Stimulated activated CD8-positive, alpha-beta memory T cell treated with anti-CD3 and anti-CD28 coated beads, Interleukin-12 subunit alpha, Interleukin-12 subunit beta, amount 100 ng/mL, for 24 hours (primary cell): ENCODE measurements at regions not wholly inside any gene's neighbourhood (a gene's known extent, or its start where the extent isn't known, plus 50 kb on each side); places are given as distances from the start of the nearest gene placed in this dataset.
"Not testable (repeated sequence)": the region's sequence is repeated elsewhere in the genome, so short reads cannot be mapped to it uniquely, and the experiment has no call there.

Experiments
- DNase-seq: peaks from one replicate; pipeline ENCODE4 v3.0.0-alpha.2; 2020; ENCODE audit errors: extremely low read depth

DNA sequence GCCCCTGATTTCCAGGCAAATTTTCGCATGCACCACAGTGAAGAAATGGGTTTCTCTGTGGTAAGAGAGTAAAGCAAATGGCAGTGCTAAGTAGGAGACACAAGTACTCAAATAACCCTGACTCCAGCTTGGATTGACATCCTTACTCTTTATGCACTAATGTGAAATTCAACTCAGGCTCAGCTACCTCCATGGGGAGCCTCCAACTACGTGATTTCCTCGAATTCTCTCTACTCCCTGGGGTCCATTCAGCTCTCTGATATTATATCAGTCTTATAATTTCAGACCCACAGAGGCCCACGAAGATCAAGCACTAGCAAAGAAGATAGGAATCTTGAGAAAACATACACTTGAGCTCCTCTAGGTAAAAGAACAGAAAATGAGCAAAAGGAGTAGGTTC, 407.6 kb upstream of the CCDC54 start:
- DNase-seq = no peak

- DNase-seq = no peak
Observed at GRCh38 chr3:106981392-106981791, 395.8 kb upstream of the CCDC54 start.

GRCh38 chr3:106985721-106986120, 391.5 kb upstream of the CCDC54 start:
- DNase-seq = no peak

DNA sequence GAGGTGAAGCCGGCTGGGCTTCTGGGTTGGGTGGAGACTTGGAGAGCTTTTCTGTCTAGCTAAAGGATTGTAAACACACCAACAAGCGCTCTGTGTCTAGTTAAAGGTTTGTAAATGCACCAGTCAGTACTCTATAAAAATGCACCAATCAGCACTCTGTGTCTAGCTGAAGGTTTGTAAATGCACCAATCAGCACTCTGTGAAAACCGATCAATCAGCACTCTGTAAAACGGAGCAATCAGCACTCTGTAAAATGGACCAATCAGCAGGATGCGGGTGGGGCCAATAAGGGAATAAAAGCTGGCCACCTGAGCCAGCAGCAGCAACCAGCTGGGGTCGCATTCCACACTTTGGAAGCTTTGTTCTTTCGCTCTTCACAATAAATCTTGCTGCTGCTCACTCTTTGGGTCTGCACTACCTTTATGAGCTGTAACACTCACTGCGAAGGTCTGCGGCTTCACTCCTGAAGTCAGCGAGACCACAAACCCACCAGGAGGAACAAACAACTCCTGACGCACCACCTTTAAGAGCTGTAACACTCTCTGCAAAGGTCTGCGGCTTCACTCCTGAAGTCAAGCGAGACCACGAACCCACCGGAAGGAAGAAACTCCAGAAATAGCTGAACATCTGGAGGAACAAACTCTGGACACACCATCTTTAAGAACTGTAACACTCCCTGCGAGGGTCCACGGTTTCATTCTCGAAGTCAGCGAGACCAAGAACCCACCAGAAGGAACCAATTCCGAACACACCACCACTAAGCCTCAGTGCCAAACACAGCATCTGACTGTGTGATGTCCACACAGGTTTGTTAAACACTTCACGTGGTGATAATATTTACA, 378.2 kb upstream of the CCDC54 start:
- DNase-seq = not testable (repeated sequence)

- no peak for DNase-seq
Observed at GRCh38 chr3:107001635-107002034, 375.6 kb upstream of the CCDC54 start.

DNA sequence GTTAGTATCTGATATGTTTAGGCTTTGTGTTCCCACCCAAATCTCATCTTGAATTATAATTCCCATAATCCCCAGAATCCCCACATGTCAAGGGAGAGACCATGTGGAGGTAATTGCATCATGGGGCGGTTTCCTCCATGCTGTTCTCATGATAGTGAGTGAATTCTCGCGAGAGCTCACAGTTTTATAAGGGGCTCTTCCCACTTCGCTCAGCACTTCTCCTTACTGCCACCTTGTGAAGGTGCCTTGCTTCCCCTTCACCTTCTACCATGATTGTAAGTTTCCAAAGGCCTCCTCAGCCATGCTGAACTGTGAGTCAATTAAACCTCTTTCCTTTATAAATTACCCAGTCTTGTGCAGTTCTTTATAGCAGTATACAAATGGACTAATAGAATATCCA, 371.9 kb upstream of the CCDC54 start:
- not testable (repeated sequence) for DNase-seq

GRCh38 chr3:107008213-107008612, 369.0 kb upstream of the CCDC54 start:
- DNase-seq = no peak

- DNase-seq = no peak
Observed at GRCh38 chr3:107013641-107014040, 363.6 kb upstream of the CCDC54 start.

DNA sequence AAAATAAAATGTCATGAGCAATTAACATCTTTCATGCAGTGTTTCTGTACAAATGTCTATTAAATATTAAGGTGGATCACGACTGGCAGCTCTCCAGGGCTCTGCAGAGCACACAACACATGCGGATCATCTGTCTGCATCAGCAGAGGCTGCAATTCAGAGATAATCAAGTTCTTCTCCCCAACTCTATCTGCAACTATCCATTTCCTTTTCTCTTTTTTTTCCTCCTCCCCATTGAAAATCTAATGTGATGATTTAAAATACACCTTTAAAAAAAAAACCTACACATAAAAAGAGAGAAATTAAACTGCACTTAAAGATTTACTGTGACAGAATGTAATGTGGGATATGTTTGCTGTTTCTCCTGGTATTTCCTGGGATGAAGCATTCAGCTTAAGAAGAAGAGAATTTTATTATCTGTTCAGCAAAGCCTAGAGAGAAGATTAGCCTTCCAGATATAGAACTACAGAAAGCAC, 352.6 kb upstream of the CCDC54 start:
- DNase-seq = no peak

GRCh38 chr3:107025961-107026360, 351.3 kb upstream of the CCDC54 start:
- DNase-seq = no peak

DNA sequence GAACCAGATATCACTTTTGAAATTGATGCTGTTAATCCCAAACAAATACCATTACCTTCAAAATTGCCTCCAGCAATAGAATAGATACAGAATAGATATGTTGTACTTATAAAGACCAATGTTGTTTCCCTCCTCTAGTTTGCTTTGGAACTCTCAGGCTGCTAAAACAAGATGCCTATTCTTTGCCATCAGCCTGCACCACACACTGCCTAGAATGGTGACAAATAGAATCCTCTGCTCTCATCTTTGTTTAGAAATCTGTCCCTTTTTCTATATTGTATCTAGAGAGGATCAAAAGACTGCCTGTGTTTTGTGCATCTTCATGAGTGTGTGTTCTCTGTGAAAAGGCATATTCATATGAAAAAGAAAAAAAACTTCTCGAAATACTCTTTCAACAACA, 349.2 kb upstream of the CCDC54 start:
- DNase-seq = no peak

- DNase-seq = no peak
Observed at GRCh38 chr3:107028626-107029025, 348.6 kb upstream of the CCDC54 start.

DNA sequence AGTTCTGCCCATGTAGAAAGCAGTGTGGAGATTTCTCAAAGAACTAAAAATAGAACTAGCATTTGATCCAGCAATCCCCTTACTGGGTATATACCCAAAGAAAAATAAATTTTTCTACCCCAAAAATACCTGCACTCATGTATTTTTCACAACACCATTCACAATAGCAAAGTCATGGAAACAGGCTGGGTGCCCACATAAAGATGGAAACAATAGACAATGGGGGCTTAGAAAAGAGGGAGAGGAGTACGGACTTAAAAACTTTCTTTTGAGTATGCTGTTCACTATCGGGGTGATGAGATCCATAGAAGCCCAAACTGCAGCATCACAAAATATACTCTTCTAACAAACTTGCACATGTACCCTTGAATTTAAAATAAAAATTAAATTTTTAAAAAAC, 345.1 kb upstream of the CCDC54 start:
- no peak for DNase-seq

DNA sequence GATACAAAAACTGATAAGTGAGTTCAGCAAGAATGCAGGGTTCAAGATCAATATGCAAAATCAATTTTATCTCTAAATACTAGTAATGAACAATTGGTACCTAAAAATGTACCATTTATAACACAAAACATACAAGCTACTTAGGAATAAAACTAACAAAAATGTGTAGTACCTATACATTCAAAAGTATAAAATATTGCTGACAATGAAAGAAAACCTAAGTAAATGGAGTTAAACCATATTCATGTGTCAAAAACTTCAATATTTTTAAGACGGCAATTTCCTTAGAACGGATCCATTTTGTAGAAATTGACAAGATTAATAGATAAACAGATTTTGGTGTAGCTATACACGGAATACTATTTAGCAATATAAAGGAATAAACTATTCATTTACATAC, 343.1 kb upstream of the CCDC54 start:
- no peak for DNase-seq

DNA sequence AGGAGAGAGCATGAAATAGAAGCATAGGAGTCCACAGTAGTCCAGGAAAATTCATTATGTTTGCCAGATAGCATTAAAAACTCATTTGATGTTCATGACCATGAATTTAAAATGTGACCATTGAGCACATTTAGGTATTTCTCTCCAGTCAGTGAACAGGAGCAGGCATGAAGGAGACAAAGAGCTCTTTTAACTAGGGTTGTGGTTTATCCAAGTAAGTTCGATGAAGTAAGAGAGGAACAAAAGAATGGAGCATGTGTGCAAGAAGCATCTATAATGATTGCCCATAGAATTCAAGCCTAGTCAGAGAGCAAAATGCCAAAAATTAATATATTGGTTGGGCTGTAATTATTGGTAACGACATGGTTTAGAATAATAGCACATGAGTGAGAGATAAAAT, 342.1 kb upstream of the CCDC54 start:
- no peak for DNase-seq

- DNase-seq = no peak
Observed at GRCh38 chr3:107044677-107045076, 332.6 kb upstream of the CCDC54 start.

GRCh38 chr3:107045791-107046190, 331.4 kb upstream of the CCDC54 start:
- DNase-seq = no peak

- DNase-seq = no peak
Observed at GRCh38 chr3:107055181-107055942, 321.9 kb upstream of the CCDC54 start.

GRCh38 chr3:107061466-107061865, 315.8 kb upstream of the CCDC54 start:
- no peak for DNase-seq

DNA sequence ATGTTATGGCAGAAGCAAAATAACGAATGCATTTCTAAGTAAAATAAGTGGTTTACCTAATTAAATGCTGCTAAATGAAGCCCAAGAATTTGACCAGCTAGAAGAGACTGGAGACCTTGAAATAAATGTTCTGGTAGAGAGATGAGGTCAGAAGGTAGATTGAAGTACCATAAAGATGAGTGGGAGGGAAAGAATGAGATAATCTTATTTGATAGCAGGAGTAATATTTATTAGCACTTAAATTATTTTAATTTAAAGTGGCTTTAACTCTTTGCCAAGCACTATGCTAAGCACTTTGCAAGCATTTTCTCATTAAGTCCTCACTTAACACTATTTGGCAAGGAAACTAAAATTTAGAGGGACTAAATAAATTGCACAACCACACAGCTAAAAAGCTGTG, 314.9 kb upstream of the CCDC54 start:
- no peak for DNase-seq

GRCh38 chr3:107062787-107063186, 314.5 kb upstream of the CCDC54 start:
- no peak for DNase-seq

- no peak for DNase-seq
Observed at GRCh38 chr3:107063351-107063750, 313.9 kb upstream of the CCDC54 start.
